Esophagus (tissue), 2 donors: ENCODE measurements at regions not wholly inside any gene's neighbourhood (a gene's known extent, or its start where the extent isn't known, plus 50 kb on each side); places are given as distances from the start of the nearest gene placed in this dataset.

ENCODE experiments used
- H3K27ac ChIP-seq, 2 donors: one replicate each; pipeline ENCODE4 v1.5.1; 2013; ENCODE audit warnings: low read depth in 2 of 2, mild to moderate bottlenecking in 2 of 2, inconsistent platforms in 1 of 2, low read length in 1 of 2, moderate library complexity in 1 of 2
- H3K27me3 ChIP-seq, 2 donors: one replicate each; pipeline ENCODE4 v1.6.1; 2013; ENCODE audit warnings: low read length in 2 of 2, control low read depth in 1 of 2, mild to moderate bottlenecking in 1 of 2; ENCODE audit not compliant: insufficient read depth in 2 of 2, control insufficient read depth in 1 of 2
- H3K36me3 ChIP-seq, 2 donors: one replicate each; pipeline ENCODE4 v1.6.1; 2013; ENCODE audit warnings: low read length in 1 of 2; ENCODE audit not compliant: control insufficient read depth in 2 of 2, insufficient read depth in 2 of 2
- H3K4me1 ChIP-seq, 2 donors: one replicate each; pipeline ENCODE4 v1.6.1; 2013; ENCODE audit warnings: low read length in 1 of 2; ENCODE audit not compliant: control insufficient read depth in 2 of 2, insufficient read depth in 2 of 2
- H3K4me3 ChIP-seq, 2 donors: one replicate each; pipeline ENCODE4 v1.5.1; 2013; ENCODE audit warnings: low read length in 2 of 2, mild to moderate bottlenecking in 2 of 2, low read depth in 1 of 2, moderate library complexity in 1 of 2
- H3K9me3 ChIP-seq, 2 donors: one replicate each; pipeline ENCODE4 v1.6.1; 2013; ENCODE audit warnings: mild to moderate bottlenecking in 2 of 2, low read depth in 1 of 2, low read length in 1 of 2, moderate library complexity in 1 of 2; ENCODE audit not compliant: control insufficient read depth in 2 of 2, insufficient read depth in 1 of 2
- WGBS, 2 donors: extraction: QIAGEN DNeasy Blood & Tissue Kit; methylation state at CpG; one replicate each; pipeline ENCODE4 v1.1.7; 2013; 5-methylcytosine and 5-hydroxymethylcytosine counted together
- donor health status: healthy with polysubstance abuse.
- donor health status: Bipolar disorder and iron deficiency.

GRCh38 chr3:78139166-78139565 lies 1099.3 kb downstream of the ROBO2 start:
- WGBS, 2 donors, result 76% methylated on average over 3 of the region's 3 CpGs
- Histone ChIP-seq H3K27ac (no peak overlapping the region), H3K36me3 (no peaks in the 10 kb centered on the region), H3K27me3 (no peaks in the 10 kb centered on the region), H3K9me3 (no peaks in the 10 kb centered on the region), H3K4me3 (no peak overlapping the region), H3K4me1 (no peaks in the 10 kb centered on the region)

- H3K36me3 ChIP-seq, result no peaks in the 10 kb centered on the region
- no peak overlapping the region for H3K27ac ChIP-seq
- no peaks in the 10 kb centered on the region for H3K27me3 ChIP-seq
- no peaks in the 10 kb centered on the region for H3K9me3 ChIP-seq
- 92 to 96% methylated on average over 3 of the region's 3 CpGs for WGBS, 2 donors
- H3K4me3 ChIP-seq, result no peak overlapping the region
- no peaks in the 10 kb centered on the region for H3K4me1 ChIP-seq
Measured at GRCh38 chr3:78140274-78140673, 1100.4 kb downstream of the ROBO2 start.

GRCh38 chr3:78140866-78141265 lies 1101.0 kb downstream of the ROBO2 start:
- no peaks in the 10 kb centered on the region for H3K27me3 ChIP-seq
- WGBS, 2 donors, result 67 to 77% methylated on average over 1 of the region's 1 CpG

GRCh38 chr3:78141269-78141668 lies 1101.4 kb downstream of the ROBO2 start:
- Histone ChIP-seq H3K36me3 (no peaks in the 10 kb centered on the region), H3K4me3 (no peak overlapping the region), H3K27ac (no peak overlapping the region), H3K4me1 (no peaks in the 10 kb centered on the region), H3K27me3 (no peaks in the 10 kb centered on the region), H3K9me3 (no peaks in the 10 kb centered on the region)
- 82 to 84% methylated on average over 3 of the region's 3 CpGs for WGBS, 2 donors

More at GRCh38 chr3:78140866-78141265, 1101.0 kb downstream of the ROBO2 start:
- Histone ChIP-seq H3K27ac (no peak overlapping the region), H3K4me3 (no peak overlapping the region), H3K36me3 (no peaks in the 10 kb centered on the region), H3K4me1 (no peaks in the 10 kb centered on the region), H3K9me3 (no peaks in the 10 kb centered on the region)

GRCh38 chr3:78143000-78143399 lies 1103.1 kb downstream of the ROBO2 start:
- no peaks in the 10 kb centered on the region for H3K9me3 ChIP-seq
- no peaks in the 10 kb centered on the region for H3K36me3 ChIP-seq
- no peak overlapping the region for H3K27ac ChIP-seq
- no peaks in the 10 kb centered on the region for H3K4me1 ChIP-seq
- no peak overlapping the region for H3K4me3 ChIP-seq
- H3K27me3 ChIP-seq, result no peaks in the 10 kb centered on the region
- 69 to 77% methylated on average over 1 of the region's 1 CpG for WGBS, 2 donors

- Histone ChIP-seq H3K36me3 (no peaks in the 10 kb centered on the region), H3K27ac (no peak overlapping the region), H3K27me3 (no peaks in the 10 kb centered on the region), H3K9me3 (no peaks in the 10 kb centered on the region), H3K4me3 (no peak overlapping the region), H3K4me1 (no peaks in the 10 kb centered on the region)
- WGBS, 2 donors, result 80 to 83% methylated on average over 2 of the region's 2 CpGs
Measured at GRCh38 chr3:78148986-78149717, 1109.3 kb downstream of the ROBO2 start.

- 91 to 93% methylated on average over 4 of the region's 4 CpGs for WGBS, 2 donors
- no peaks in the 10 kb centered on the region for H3K4me1 ChIP-seq
- no peaks in the 10 kb centered on the region for H3K9me3 ChIP-seq
Measured at GRCh38 chr3:78153973-78154372, 1114.1 kb downstream of the ROBO2 start.

GRCh38 chr3:78154521-78155186 lies 1114.8 kb downstream of the ROBO2 start:
- WGBS, 2 donors, result 80 to 88% methylated on average over 3 of the region's 3 CpGs
- H3K9me3 ChIP-seq, result no peaks in the 10 kb centered on the region
- no peaks in the 10 kb centered on the region for H3K4me1 ChIP-seq
- no peaks in the 10 kb centered on the region for H3K27me3 ChIP-seq
- H3K4me3 ChIP-seq, result no peak overlapping the region
- H3K36me3 ChIP-seq, result no peaks in the 10 kb centered on the region
- no peak overlapping the region for H3K27ac ChIP-seq

More at GRCh38 chr3:78153973-78154372, 1114.1 kb downstream of the ROBO2 start:
- H3K27me3 ChIP-seq, result no peaks in the 10 kb centered on the region
- H3K4me3 ChIP-seq, result no peak overlapping the region
- no peak overlapping the region for H3K27ac ChIP-seq
- H3K36me3 ChIP-seq, result no peaks in the 10 kb centered on the region

- H3K4me1 ChIP-seq, result no peaks in the 10 kb centered on the region
- H3K27ac ChIP-seq, result no peak overlapping the region
- H3K27me3 ChIP-seq, result no peaks in the 10 kb centered on the region
- WGBS, 2 donors, result 92 to 93% methylated on average over 4 of the region's 4 CpGs
- no peak overlapping the region for H3K4me3 ChIP-seq
- H3K9me3 ChIP-seq, result no peaks in the 10 kb centered on the region
- H3K36me3 ChIP-seq, result no peaks in the 10 kb centered on the region
Measured at GRCh38 chr3:78161736-78162135, 1121.8 kb downstream of the ROBO2 start.

- Histone ChIP-seq H3K27me3 (no peaks in the 10 kb centered on the region), H3K27ac (no peak overlapping the region), H3K4me3 (no peak overlapping the region), H3K9me3 (no peaks in the 10 kb centered on the region), H3K4me1 (no peaks in the 10 kb centered on the region), H3K36me3 (no peaks in the 10 kb centered on the region)
Measured at GRCh38 chr3:78163379-78163778, 1123.5 kb downstream of the ROBO2 start.
